CD14-positive monocyte (primary cell): ENCODE measurements at regions not wholly inside any gene's neighbourhood (a gene's known extent, or its start where the extent isn't known, plus 50 kb on each side); places are given as distances from the start of the nearest gene placed in this dataset.

ENCODE experiments used
- DNase-seq, 3 donors: peaks; one replicate each; pipeline ENCODE4 v3.0.0-alpha.2; 2011 to 2022
- H2AFZ ChIP-seq: 2 replicates; pipeline ENCODE4 v1.6.0; 2012; ENCODE audit warnings: mild to moderate bottlenecking, low read depth, low read length, inconsistent platforms; ENCODE audit not compliant: insufficient read depth, poor library complexity, severe bottlenecking
- H3K27ac ChIP-seq, 2 donors: 1 replicate in 1 of 2; 2 replicates in 1 of 2; pipeline ENCODE4 v1.5.1; 2012 to 2013; ENCODE audit warnings: low read length in 2 of 2, control low read depth in 1 of 2, inconsistent platforms in 1 of 2, low read depth in 1 of 2, mild to moderate bottlenecking in 1 of 2
- H3K27me3 ChIP-seq, 2 donors: one replicate each; pipeline versions ENCODE4 v1.6.0 to v1.6.1; 2011 to 2013; ENCODE audit warnings: low read length in 2 of 2; ENCODE audit not compliant: control insufficient read depth in 2 of 2, insufficient read depth in 2 of 2
- H3K36me3 ChIP-seq, 2 donors: replicated peaks in 1 of 2; 1 replicate in 1 of 2; 2 replicates in 1 of 2; pipeline versions ENCODE4 v1.5.1 to v1.6.1; 2012 to 2013; ENCODE audit warnings: low read length in 2 of 2, control low read depth in 1 of 2, inconsistent platforms in 1 of 2, mild to moderate bottlenecking in 1 of 2; ENCODE audit not compliant: insufficient read depth in 2 of 2, control insufficient read depth in 1 of 2
- H3K4me1 ChIP-seq, 2 donors: 1 replicate in 1 of 2; 2 replicates in 1 of 2; pipeline versions ENCODE4 v1.5.1 to v1.6.1; 2012 to 2013; ENCODE audit warnings: low read length in 2 of 2, control low read depth in 1 of 2, inconsistent platforms in 1 of 2, mild to moderate bottlenecking in 1 of 2, moderate library complexity in 1 of 2; ENCODE audit not compliant: insufficient read depth in 2 of 2, control insufficient read depth in 1 of 2
- H3K4me2 ChIP-seq: replicated peaks from 2 replicates; pipeline ENCODE3; 2012; ENCODE audit warnings: low read length, moderate library complexity, mild to moderate bottlenecking; ENCODE audit not compliant: poor library complexity, severe bottlenecking; ENCODE audit errors: extremely low read depth
- H3K4me3 ChIP-seq, 3 experiments: fragments of 200-600 bp in 1 of 3; sonication (generic) in 1 of 3; replicated peaks in 1 of 3; 1 replicate in 2 of 3; 2 replicates in 1 of 3; pipeline ENCODE4 v1.5.1; 2011 to 2013; ENCODE audit warnings: low read length in 3 of 3, mild to moderate bottlenecking in 3 of 3, control low read depth in 2 of 3, low read depth in 2 of 3, inconsistent platforms in 1 of 3, moderate library complexity in 1 of 3
- H3K79me2 ChIP-seq: 2 replicates; pipeline ENCODE4 v1.6.0; 2012; ENCODE audit warnings: mild to moderate bottlenecking, control low read depth, inconsistent platforms, low read length, moderate library complexity; ENCODE audit not compliant: insufficient read depth
- H3K9ac ChIP-seq: 2 replicates; pipeline ENCODE4 v1.6.0; 2017; ENCODE audit warnings: low read length, mild to moderate bottlenecking; ENCODE audit not compliant: insufficient read depth, poor library complexity, severe bottlenecking
- H3K9me3 ChIP-seq, 2 donors: replicated peaks in 1 of 2; 1 replicate in 1 of 2; 2 replicates in 1 of 2; pipeline versions ENCODE4 v1.5.1 to v1.6.1; 2012 to 2013; ENCODE audit warnings: low read length in 2 of 2, control low read depth in 1 of 2; ENCODE audit not compliant: control insufficient read depth in 1 of 2, insufficient read depth in 1 of 2
- H4K20me1 ChIP-seq: 2 replicates; pipeline ENCODE4 v1.6.0; 2012; ENCODE audit warnings: mild to moderate bottlenecking, low read length, control low read depth, moderate library complexity; ENCODE audit not compliant: insufficient read depth
- H3K27ac Mint-ChIP-seq, 7 donors: one replicate each; pipeline ENCODE4 v1.8.0; 2020; ENCODE audit warnings: mild to moderate bottlenecking in 7 of 7, mixed read lengths in 7 of 7, moderate library complexity in 6 of 7, inconsistent platforms in 2 of 7
- H3K27me3 Mint-ChIP-seq, 3 donors: one replicate each; pipeline ENCODE4 v1.8.0; 2021 to 2022; ENCODE audit warnings: low read depth in 3 of 3, mild to moderate bottlenecking in 3 of 3, mixed read lengths in 3 of 3, moderate library complexity in 3 of 3, inconsistent platforms in 1 of 3
- H3K36me3 Mint-ChIP-seq, 2 donors: one replicate each; pipeline ENCODE4 v1.8.0; 2020; ENCODE audit warnings: mixed read lengths in 2 of 2, inconsistent platforms in 1 of 2, mild to moderate bottlenecking in 1 of 2
- H3K4me1 Mint-ChIP-seq: one replicate; pipeline ENCODE4 v1.8.0; 2020; ENCODE audit warnings: mild to moderate bottlenecking, mixed read lengths
- H3K4me3 Mint-ChIP-seq, 2 donors: one replicate each; pipeline ENCODE4 v1.8.0; 2020; ENCODE audit warnings: mild to moderate bottlenecking in 2 of 2, mixed read lengths in 2 of 2, moderate library complexity in 1 of 2
- H3K9me3 Mint-ChIP-seq, 7 donors: one replicate each; pipeline ENCODE4 v1.8.0; 2020 to 2022; ENCODE audit warnings: mixed read lengths in 7 of 7, mild to moderate bottlenecking in 6 of 7, moderate library complexity in 6 of 7, inconsistent platforms in 2 of 7
- WGBS: methylation state at CpG from one replicate; pipeline ENCODE4 v1.1.5; 2013; ENCODE audit warnings: missing lambda C conversion rate; ENCODE audit not compliant: insufficient coverage; 5-methylcytosine and 5-hydroxymethylcytosine counted together
- intact Hi-C, 2 donors: fragments of 100-400 bp; cut with micrococcal nuclease; formaldehyde crosslinking; loops; one replicate each; pipeline versions ENCODE4 v1.15.0 to v1.15.1; 2023
- TF ChIP-seq, protein P1 (sequence below): fragments of 200-600 bp; IDR thresholded peaks from one replicate; pipeline ENCODE4 v1.8.0; 2022; ENCODE audit warnings: antibody characterized with exemption, mild to moderate bottlenecking

GRCh38 chr2:3986530-3987258 is 283.3 kb downstream of the DCDC2C start:
- DNase-seq = no peak
- Histone ChIP-seq H3K36me3 (no peaks in the 10 kb centered on the region), H3K4me2 (no peak overlapping the region), H3K9ac (no peak overlapping the region), H3K27ac (no peak overlapping the region), H3K27me3 (no peaks in the 10 kb centered on the region), H3K9me3 (peaks cover 7 to 11% of the 10 kb centered on the region in 2 donors), H3K4me3 (no peak overlapping the region), H3K4me1 (no peaks in the 10 kb centered on the region), H3K79me2 (no peaks in the 10 kb centered on the region), H2AFZ (no peak overlapping the region), H4K20me1 (no peaks in the 10 kb centered on the region)
- H3K36me3 Mint-ChIP-seq = no peaks in the 10 kb centered on the region
- peaks cover 0 to 3% (median 2%) of the 10 kb centered on the region in 3 donors for H3K27me3 Mint-ChIP-seq
- H3K4me3 Mint-ChIP-seq = no peak overlapping the region
- no peak overlapping the region for H3K27ac Mint-ChIP-seq
- 90% methylated on average over 2 of the region's 7 CpGs for WGBS
- TF ChIP-seq, protein P1, sequence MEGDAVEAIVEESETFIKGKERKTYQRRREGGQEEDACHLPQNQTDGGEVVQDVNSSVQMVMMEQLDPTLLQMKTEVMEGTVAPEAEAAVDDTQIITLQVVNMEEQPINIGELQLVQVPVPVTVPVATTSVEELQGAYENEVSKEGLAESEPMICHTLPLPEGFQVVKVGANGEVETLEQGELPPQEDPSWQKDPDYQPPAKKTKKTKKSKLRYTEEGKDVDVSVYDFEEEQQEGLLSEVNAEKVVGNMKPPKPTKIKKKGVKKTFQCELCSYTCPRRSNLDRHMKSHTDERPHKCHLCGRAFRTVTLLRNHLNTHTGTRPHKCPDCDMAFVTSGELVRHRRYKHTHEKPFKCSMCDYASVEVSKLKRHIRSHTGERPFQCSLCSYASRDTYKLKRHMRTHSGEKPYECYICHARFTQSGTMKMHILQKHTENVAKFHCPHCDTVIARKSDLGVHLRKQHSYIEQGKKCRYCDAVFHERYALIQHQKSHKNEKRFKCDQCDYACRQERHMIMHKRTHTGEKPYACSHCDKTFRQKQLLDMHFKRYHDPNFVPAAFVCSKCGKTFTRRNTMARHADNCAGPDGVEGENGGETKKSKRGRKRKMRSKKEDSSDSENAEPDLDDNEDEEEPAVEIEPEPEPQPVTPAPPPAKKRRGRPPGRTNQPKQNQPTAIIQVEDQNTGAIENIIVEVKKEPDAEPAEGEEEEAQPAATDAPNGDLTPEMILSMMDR = no peak
- H3K4me1 Mint-ChIP-seq = no peaks in the 10 kb centered on the region
- intact Hi-C loops = no loop called here
- peaks cover 5 to 16% (median 9%) of the 10 kb centered on the region in 7 donors for H3K9me3 Mint-ChIP-seq

DNA sequence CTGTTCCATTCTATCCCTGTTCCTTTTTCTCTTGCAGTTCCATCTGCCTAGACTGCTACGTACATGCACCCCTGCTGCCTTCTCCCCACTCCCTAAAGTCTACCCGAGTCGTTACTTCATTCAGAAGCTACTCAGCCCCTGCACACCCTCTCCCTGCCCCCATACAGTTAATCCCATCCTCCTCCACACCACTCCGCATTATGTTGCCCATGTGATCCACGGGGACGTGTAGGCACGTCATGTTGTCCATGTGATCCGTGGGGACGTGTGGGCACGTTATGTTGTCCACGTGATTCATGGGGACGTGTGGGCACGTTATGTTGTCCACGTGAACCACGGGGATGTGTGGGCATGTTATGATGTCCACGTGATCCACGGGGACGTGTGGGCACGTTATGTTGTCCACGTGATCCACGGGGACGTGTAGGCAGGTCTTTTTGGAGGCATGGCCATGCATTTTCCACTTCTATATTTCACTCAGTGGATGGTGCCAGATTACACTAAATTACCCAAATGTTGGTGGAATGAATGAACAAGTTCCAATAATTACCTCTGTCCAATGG is 299.5 kb downstream of the DCDC2C start:
- Mint-ChIP-seq H3K27ac (no peak overlapping the region), H3K36me3 (no peaks in the 10 kb centered on the region), H3K27me3 (no peaks in the 10 kb centered on the region), H3K4me3 (no peak overlapping the region), H3K4me1 (no peaks in the 10 kb centered on the region), H3K9me3 (peaks cover 0 to 7% (median 3%) of the 10 kb centered on the region in 7 donors)
- Histone ChIP-seq H3K4me1 (no peaks in the 10 kb centered on the region), H4K20me1 (no peaks in the 10 kb centered on the region), H3K36me3 (no peaks in the 10 kb centered on the region), H3K79me2 (no peaks in the 10 kb centered on the region), H2AFZ (no peak overlapping the region), H3K9ac (no peak overlapping the region), H3K27ac (no peak overlapping the region), H3K4me2 (no peak overlapping the region), H3K9me3 (peaks cover 0 to 6% of the 10 kb centered on the region in 2 donors), H3K27me3 (no peaks in the 10 kb centered on the region), H3K4me3 (no peak overlapping the region)
- WGBS = 86% methylated on average over 19 of the region's 22 CpGs
- TF ChIP-seq, protein P1 = no peak
- no peak for DNase-seq
- intact Hi-C loops = no loop called here
